GM18520 (cell line): ENCODE measurements at regions not wholly inside any gene's neighbourhood (a gene's known extent, or its start where the extent isn't known, plus 50 kb on each side); places are given as distances from the start of the nearest gene placed in this dataset.

Experiments used
- ATAC-seq: cut with Tn5 transposase; IDR thresholded peaks from one replicate; pipeline ENCODE4 v1.9.1; 2021; ENCODE audit not compliant: unreplicated experiment

DNA sequence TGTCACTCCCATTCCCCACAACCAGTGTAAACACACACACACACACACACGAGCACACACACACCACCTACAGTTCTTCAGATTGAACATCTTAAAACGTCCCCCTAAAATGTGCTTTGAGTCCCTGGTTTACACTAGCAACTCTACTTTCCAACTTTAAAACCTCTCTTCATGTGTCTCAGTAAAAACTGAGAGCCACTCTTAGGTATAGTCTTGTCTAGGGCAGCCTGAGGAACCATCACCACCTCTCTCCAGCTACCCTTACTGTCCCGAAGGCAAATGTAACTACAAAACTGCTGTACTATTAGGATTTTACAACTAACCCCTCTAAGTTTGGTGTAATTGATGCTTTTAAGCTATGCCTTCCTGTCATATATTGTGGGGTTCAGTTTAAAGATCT lies 1501.6 kb upstream of the MIR17HG start:
- ATAC-seq = no peak

DNA sequence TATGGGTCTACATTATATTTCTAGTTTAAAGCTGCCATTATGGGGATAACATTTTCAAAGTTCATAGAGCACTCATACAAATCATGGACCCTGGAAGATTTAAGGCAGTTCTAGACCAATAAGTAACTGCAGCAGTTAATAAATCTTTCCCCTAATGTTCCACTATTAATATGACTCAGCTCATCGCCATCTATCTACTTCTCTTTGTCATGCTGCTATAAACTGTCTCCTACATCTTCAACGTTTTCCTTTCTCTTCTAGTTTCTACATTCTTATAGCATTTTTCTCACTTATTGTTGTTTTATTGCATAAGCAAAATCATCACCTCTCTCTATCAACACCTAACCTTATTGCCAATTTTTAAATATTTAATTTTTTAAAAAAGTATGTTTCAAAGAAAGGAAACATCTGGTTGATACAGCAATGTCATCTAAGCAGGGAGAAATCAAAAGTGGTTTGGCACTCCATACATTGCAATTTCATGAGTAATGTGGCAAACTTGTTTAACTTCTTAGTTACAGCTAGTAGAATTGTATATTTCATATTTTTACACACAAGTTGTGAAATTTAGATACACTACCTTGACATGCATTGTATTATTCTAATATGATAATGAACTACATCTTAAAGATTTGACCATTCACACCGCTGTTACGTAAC lies 1500.4 kb upstream of the MIR17HG start:
- ATAC-seq = no peak

DNA sequence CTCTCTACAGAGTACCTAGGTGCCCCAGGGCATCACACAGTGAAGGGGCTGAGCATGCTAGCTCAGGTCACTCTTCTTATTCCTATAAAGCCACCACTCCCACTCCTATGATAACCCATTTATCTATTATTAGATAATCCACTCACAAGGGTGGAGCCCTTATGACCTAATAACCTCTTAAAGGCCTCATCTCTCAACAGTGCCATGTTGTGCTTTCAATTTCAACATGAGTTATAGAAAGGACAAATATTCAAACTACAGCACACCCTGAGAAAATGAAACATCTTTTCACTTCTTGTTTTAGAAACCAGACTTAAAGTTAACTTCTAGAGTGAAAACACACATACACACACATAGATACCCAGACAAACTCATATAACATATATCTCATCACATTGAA lies 1494.9 kb upstream of the MIR17HG start:
- peak; percentile 78 for ATAC-seq

DNA sequence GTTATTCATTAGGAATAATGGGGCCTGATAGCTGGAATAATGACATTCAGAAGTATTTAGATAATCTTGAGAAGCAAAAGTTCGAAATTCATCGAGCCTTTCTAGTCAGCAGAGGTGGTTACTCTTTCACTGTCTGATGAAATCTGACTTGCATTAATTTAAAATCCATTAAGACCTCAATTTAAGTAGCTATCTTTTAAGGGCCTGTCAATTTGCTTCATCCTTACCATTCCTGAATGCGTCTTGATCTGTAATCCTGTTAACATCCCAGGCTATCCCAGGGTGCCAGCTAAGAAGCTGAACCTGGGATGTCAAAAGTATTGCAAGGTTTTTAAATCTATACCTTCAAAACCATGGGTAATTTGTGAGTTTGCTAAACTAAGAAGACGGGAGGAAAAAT lies 1491.0 kb upstream of the MIR17HG start:
- ATAC-seq = no peak

DNA sequence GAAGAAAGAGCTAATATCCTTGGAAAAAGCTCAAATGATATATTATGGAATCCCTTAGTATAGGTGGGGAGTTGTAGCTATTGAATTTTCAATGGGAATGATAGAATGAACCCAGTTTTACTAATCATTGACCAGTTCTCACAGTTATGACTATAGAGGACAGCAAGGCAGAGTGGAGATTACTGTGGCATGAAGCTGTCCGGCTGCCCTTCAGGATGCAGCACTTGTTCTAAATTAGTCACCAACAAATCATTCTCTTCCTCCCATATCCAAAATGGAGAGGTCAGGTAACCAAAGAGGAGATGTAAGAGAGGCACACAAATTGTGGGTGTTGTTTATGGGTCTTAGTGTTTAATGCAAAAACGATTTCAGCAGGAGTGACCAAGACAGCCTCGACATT lies 1490.0 kb upstream of the MIR17HG start:
- ATAC-seq = no peak

DNA sequence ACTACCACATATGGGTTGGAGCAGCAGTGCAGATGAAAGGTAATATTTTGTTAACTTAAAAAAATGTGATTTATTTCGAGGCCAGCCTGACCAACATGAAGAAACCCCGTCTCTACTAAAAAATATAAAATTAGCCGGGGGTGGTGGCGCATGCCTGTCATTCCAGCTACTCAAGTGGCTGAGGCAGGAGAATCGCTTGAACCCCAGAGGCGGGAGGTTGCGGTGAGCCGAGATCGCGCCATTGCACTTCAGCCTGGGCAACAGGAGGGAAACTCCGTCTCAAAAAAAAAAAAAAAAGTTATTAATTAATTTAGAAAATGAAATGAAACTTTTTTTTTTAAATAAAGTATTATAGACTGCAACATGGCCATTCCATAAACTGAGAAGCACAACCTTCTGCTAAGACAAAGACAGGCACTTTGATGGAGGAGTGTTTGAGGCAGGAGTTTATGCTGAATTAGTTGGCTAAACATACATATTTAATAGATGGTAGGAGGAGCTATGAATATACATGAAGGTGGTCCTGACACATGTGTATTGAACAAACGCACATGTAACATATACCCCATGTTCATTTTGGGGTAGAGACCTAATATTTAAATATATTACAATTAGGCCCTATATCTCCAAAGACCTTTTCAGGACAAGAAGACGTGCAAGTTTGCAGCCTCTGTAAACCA lies 1485.3 kb upstream of the MIR17HG start:
- ATAC-seq = no peak

DNA sequence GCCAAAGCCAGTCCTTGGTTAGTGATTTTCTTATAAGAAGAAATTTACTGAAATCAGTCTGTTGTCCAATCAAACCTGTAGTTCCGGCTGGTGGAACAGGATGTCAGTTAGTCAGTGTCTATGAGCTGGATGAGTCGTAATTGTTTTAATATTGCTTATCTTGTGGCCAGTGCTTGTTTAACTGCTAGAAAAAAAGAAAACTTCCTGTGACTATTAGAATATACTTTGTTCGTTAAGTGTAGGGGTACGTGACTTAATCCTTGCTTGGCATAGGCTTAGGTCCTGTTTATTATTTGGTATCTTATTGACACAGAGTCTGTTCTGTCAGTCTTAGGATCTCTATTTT lies 1484.8 kb upstream of the MIR17HG start:
- no peak for ATAC-seq

DNA sequence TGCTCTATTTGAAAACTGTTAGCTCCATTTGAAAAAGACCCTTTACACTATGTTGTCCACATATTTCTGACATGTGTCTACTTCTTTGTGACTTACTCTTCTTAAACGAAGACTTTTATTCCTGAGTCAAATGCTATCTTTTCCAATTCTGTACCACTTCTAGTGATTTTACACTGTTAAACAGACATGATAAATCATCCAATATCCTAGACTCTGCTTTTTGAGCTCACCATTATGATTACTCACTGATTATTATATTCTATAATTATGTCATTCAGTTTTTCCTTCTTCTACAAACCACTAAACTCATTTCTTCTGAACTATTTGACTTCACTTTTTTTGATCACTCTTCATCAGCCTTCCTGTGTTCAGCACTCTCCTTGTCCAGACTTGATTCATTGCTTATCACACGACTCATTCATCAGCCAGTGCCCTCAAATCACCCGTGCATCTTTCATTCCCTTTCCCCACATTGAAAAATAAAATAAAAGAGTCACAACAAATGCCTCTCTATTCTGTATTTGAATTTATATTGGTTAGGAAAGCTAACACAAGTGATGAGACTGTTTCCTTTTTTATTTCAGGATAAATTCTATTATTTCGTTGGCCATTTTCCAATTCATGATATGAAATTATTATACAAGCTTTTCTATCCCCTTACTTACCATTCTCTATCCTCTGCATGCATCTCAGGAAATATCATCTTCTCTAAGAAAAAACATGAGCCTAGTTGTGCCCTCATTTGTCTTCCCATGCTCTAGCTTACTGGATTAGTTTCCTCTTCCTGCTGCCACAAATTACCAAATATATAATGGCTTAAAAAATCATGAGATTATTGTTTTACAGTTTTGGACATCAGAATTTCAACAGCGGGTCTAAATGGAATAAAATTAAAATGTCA lies 1482.1 kb upstream of the MIR17HG start:
- no peak for ATAC-seq

DNA sequence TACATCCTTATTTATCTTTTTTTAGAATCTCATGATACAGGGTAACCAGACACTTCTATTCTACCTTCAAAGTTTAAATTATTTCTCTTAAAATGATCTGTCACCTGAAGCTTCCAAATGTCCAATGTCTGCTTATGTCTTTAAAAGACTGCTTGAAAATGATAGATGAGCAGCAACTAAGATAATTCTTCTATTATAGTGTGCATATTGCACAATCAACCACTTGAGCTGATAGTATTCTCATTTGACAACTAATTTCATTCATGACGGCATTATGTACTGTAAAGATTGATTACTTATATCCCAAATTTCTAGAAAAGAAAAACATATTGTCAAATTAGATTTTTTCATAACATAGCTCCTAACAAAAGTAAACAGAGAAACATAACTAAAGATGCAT lies 1478.2 kb upstream of the MIR17HG start:
- no peak for ATAC-seq

DNA sequence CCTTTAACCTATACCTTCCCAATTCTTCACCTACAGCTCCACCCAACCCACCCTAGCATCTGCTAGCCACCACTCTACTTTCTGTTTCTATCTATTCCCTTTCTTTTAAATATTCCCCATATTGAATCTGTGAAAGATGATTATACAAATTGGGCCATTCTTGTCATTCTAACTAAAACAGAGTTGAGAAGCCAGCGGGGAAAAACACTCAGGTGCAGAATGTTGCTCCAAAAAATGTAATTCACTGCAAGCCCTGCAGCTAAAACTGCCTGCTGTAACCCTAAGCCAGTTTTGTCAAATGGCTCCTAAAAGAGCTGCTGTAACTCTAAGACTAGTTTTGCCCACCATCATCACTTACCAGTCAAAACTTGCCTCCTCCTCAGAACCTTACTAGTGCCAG lies 1468.6 kb upstream of the MIR17HG start:
- no peak for ATAC-seq

DNA sequence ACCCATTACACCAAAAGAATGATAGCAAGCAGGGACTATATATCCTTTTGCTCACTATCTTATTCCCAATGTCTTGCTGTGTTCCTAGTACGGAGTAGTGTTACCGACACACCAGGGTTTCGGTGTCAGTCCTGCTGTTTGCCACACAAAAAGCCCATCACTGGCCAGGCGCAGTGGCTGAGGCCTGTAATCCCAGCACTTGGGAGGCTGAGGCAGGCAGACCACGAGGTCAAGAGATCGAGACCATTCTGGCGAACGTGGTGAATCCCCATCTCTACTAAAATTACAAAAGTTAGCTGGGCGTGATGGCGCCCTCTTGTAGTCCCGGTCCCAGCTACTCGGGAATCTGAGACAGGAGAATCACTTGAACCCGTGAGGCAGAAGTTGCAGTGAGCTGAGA lies 1467.3 kb upstream of the MIR17HG start:
- ATAC-seq = no peak

DNA sequence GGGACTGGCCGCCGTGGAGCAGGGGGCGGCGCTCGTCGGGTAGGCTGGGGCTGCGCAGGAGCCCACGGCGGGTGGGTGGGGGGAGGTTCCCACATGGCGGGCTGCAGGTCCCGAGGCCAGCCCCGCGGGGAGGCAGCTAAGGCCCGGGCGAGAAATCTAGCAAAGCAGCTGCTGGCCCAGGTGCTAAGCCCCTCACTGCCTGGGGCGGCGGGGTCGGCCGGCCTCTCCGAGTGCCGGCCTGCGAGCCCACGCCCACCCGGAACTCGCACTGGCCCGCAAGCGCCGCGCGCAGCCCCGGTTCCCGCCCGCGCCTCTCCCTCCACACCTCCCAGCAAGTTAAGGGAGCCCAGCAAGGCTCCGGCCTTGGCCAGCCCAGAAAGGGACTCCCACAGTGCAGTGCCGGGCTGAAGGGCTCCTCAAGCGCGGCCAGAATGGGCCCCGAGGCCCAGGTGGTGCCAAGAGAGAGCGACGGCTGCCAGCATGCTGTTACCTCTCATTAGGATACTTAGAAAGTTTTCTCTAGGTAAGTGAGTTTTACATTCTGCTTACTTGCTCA lies 1463.5 kb upstream of the MIR17HG start:
- ATAC-seq = no peak

DNA sequence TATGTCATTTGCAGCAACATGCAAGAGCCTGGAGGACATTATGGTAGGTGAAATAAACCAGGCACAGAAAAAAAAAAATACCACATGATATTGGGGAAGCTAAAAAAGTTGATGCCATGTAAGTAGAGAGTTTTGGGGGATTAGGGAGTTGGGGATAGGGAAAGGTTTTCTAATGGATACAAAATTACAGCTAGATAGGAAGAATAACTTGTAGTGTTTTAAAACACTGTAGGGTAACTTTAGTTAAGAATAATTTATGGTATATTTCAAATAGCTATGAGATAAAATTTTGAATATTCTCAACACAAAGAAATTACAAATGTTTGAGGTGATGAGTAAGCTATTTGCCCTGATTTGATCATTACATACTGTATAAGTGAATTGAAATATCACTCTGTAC lies 1456.7 kb upstream of the MIR17HG start:
- no peak for ATAC-seq

DNA sequence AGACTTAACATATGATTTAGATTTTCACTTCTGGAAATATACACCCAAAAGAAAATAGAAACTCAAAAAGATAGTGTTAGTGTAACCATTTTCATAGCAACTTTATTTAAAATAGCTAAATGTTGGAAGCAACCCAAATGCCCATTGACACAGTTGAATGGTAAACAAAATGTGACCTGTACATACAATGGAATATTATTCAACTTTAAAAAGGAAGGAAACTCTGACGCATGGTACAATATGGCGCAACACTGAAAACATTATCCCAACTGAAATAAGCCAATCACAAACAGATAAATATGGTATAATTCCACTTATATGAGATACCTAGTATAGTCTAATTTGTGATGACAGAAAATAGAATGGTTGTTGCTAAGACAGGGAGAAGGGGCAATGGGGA lies 1456.1 kb upstream of the MIR17HG start:
- ATAC-seq = no peak

DNA sequence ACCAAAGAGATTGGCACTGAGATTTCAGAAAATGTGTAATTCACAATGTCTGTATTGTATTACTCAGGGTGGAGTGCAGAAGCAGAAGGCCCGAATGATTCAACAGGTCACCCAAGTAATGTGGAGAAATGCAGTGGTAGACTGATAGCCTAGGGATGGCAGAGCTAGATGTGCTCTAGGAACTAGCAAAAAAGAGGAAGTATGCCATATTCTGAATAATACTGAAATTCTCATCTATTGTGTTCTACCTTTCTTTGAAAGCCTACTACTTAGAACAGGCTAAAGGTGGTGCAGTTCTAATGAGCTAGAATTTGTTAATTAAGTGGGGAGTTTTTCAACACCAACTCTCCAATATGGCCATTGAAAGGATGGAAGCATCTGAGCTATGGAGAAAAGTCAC lies 1449.8 kb upstream of the MIR17HG start:
- ATAC-seq = peak; percentile 91

DNA sequence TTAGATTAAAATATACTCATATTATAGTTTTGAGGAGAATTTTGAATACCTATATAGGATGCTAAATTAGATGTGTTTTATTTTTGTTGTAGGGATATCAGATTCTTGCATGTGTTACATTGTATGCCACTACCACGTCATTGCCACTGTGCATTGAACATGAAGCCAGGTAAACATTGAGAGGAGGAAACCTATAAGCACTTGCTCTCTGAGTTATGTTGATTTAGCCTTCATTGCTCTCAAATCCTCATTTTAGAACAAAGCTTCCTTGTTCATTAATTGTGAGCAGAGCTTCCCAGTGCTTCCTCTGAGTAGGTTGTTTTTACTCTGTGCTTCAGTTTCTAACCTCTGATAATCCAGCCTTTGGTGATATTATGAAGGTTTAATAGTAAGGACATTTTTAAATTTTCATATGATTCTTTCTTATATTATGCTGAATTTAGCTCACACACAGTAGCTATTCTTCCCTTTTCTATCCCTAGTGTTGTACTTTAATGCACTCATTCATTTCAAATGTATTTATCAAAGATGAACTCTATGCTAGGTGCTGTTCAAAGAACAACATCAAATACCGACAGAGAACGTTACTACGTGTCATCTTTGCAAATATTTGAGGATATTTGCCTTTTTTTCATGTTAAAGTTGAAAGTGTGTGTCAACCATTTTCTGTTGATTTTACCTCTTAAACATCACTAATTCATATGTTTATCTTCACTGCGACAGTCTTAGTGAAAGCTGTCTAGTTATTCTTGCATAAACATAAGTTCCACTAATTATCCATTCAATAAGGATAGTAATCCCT lies 1448.0 kb upstream of the MIR17HG start:
- ATAC-seq = no peak

DNA sequence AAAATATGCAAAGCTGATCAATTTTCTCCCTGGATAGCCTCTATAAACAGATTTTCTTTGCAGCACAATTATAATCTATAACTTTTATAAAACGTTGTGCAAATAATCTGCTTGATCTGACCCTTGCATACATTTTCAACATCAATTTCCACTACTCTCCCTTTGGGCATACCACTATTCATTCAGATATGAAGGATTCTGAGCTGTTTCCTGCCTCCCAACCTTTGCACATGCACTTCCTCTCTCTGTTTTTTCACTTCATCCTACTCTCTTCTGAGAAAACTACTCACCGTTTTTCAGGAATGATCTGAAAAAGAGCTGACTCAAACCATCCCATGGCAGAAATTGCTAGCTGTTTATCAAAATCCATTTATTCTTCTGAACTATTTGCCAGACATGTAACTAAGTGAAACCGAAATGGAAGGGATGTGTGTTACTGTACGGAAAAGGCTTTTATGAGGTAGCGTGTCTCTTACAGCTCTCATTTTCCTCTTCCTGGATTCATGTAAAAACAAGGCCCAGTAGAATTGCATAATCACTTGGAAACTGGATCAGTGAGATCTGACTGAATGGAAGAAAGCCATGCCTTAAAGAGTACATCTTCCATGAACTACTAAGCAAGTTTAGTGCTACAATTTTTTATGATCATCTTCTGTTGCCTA lies 1447.3 kb upstream of the MIR17HG start:
- ATAC-seq = no peak

DNA sequence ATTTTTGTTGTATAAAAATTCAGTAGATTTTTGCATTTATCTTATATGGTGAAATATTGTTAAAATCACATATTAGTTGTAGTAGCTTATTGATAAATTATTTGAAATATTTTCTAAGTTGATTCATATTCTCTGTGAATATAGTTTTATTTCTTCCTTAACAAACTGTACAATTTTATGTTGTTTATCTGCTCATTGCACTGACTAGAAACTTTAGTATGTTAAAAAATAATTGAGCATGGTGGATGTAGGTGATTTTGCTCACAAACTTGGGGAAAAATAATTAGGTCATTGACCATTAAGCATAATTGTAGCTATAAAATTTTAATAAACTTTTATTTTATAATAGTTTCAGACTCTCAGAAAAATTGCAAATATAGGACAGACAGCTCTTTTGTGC lies 1445.3 kb upstream of the MIR17HG start:
- ATAC-seq = no peak

DNA sequence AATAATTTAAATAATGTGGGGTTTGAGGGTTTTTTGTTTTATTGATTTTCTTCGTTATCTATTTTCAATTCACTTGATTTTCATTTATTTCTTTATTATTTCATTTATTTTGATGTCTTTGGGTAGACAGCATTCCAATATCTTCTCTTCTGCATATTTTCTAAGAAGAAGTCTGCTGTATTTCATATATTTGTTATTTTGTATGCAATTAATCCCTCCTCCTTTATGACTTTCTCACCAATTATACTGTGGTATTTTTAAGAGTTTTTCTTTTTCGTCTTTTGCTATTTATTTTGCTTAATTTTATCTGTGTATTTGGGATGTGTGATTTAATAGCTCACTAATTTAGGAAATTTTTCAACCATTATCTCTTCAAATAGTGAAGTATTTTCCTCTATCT lies 1444.4 kb upstream of the MIR17HG start:
- ATAC-seq = no peak

DNA sequence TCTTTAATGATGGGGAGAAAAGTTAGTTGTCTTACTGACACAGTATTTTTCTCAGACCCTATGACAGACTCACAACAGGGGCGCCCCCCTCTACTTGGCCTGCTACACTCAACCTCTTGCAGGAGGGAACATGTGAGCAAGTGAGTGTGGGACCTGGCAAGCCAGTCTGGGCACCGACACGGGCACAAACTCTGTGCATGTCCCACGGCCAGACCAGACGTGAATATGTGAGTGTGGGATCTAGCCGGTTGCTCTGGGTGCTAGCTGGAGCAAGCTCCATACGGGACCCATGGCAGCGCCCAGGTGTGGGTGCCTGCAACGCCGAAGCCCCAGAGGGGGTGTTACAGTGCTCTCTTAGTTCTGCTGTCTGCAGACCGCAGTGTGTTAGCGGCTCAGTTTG lies 1437.3 kb upstream of the MIR17HG start:
- no peak for ATAC-seq
